ENCODE measurements at regions not wholly inside any gene's neighbourhood (a gene's known extent, or its start where the extent isn't known, plus 50 kb on each side); places are given as distances from the start of the nearest gene placed in this dataset.

DNA sequence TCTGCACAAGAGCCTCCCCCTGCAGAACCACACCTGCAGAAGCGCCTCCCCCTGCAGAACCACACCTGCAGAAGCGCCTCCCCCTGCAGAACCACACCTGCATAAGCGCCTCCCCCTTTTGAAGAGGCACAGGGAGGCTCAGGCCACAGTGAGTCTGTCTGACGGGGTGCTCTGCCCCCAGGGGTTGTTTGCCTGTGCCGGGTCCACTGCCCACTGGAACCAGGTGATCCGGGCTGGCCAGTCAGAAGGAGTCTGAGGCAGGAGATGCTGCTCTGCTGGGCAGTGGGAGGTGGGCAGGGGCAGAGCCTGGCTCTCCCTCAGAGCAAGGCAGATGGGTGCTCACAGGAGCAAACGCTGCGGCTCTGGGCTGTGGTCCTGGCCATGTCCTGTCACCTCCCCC is 60.8 kb upstream of the RNU6ATAC start:
- H3K36me3 ChIP-seq (ENCODE audit: control insufficient read depth in 4 of 4, insufficient read depth in 4 of 4, low read length in 4 of 4), result no peaks in the 10 kb centered on the region
- ATAC-seq (ENCODE audit: insufficient read depth, low FRiP score) (no peak), DNase-seq (peak in 1 of 3 donors; percentile 7)
- no peak overlapping the region for H3K27ac ChIP-seq (ENCODE audit: low read depth in 1 of 2, low read length in 1 of 2)
- TF ChIP-seq CTCF (IDR thresholded peaks at IDR 0.05; ENCODE audit: control extremely low read depth, extremely low read depth), result no peak
- no peaks in the 10 kb centered on the region for H3K27me3 ChIP-seq (ENCODE audit: control insufficient read depth in 3 of 3, insufficient read depth in 3 of 3, low read length in 2 of 3)
- no peaks in the 10 kb centered on the region for H3K9me3 ChIP-seq (ENCODE audit: control insufficient read depth in 4 of 4, insufficient read depth in 3 of 4, low read length in 3 of 4)
- H3K4me3 ChIP-seq, result no peak overlapping the region
- H3K4me1 ChIP-seq (ENCODE audit: control insufficient read depth in 5 of 5, insufficient read depth in 5 of 5, low read length in 5 of 5), result peaks cover 0 to 34% (median 4%) of the 10 kb centered on the region in 5 donors
- no peak overlapping the region for H3K9ac ChIP-seq (ENCODE audit: insufficient read depth in 1 of 2, low read length in 2 of 2)
- WGBS, 2 donors, result 89 to 91% methylated on average over 8 of the region's 8 CpGs

DNA sequence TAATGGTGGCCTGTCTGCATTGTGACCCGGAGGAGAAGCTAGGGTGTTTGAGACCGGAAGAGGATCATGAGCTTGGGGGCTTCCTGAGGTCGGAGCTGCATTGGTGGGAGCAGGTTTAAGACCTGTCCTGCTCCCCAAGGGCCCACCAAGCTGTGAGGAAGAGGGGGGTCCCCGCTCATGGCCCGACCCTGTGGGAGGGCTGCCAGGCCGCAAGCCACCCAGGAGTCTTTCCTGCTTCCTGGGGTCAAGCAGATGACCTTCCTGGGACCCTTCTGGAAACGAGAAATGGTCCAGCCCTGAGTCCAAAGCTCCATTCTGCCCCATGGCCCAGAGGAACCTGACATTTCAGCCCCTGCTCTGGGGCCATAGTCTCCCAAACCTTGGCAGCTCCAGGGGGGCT is 61.5 kb upstream of the RNU6ATAC start:
- no peak overlapping the region for H3K27ac ChIP-seq (ENCODE audit: low read depth in 1 of 2, low read length in 1 of 2)
- 68 to 80% methylated on average over 7 of the region's 7 CpGs for WGBS, 2 donors
- TF ChIP-seq CTCF (IDR thresholded peaks at IDR 0.05; ENCODE audit: control extremely low read depth, extremely low read depth), result no peak
- peaks cover 0 to 38% (median 9%) of the 10 kb centered on the region in 5 donors for H3K4me1 ChIP-seq (ENCODE audit: control insufficient read depth in 5 of 5, insufficient read depth in 5 of 5, low read length in 5 of 5)
- no peaks in the 10 kb centered on the region for H3K9me3 ChIP-seq (ENCODE audit: control insufficient read depth in 4 of 4, insufficient read depth in 3 of 4, low read length in 3 of 4)
- no peaks in the 10 kb centered on the region for H3K27me3 ChIP-seq (ENCODE audit: control insufficient read depth in 3 of 3, insufficient read depth in 3 of 3, low read length in 2 of 3)
- DNase-seq (no peak), ATAC-seq (ENCODE audit: insufficient read depth, low FRiP score) (no peak)
- H3K4me3 ChIP-seq, result no peak overlapping the region
- no peak overlapping the region for H3K9ac ChIP-seq (ENCODE audit: insufficient read depth in 1 of 2, low read length in 2 of 2)
- no peaks in the 10 kb centered on the region for H3K36me3 ChIP-seq (ENCODE audit: control insufficient read depth in 4 of 4, insufficient read depth in 4 of 4, low read length in 4 of 4)

DNA sequence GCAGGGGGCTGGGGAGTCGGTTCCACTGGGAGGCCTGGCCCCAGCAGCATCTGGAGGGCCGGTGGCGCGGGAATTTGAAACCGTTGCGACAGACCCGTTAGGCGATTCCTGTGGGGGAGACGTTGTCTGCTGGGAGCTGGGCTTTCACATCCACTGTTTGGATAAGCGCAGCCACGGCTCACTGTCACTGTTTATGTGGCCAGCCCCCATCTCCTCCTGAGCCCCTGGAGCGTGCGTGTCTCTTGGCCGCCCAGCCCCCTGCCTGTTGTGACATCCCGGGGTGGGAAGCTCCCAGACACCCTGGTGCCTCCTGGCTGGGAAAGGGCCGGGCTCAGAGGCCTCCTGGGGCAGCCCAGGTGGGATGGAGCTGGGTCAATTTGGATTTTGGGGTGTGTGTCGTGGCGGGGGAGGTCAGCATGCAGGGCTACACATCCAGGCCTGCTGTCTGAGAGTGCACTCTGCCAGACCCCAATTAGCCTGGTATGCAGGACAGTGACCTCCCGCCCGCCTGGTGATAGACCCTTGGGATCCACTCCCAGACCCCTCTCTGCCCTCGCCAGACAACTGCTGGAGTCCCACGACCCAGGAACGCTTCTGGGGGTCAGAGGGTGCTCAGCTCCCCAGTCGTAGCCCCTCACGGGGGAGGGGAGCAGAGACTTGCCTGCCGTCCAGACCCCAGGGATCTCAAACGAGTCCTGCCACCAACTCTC is 62.0 kb upstream of the RNU6ATAC start:
- Histone ChIP-seq H3K4me3 (no peak overlapping the region), H3K4me1 (ENCODE audit: control insufficient read depth in 5 of 5, insufficient read depth in 5 of 5, low read length in 5 of 5) (peaks cover 0 to 44% (median 9%) of the 10 kb centered on the region in 5 donors), H3K9me3 (ENCODE audit: control insufficient read depth in 4 of 4, insufficient read depth in 3 of 4, low read length in 3 of 4) (no peaks in the 10 kb centered on the region), H3K36me3 (ENCODE audit: control insufficient read depth in 4 of 4, insufficient read depth in 4 of 4, low read length in 4 of 4) (no peaks in the 10 kb centered on the region), H3K27me3 (ENCODE audit: control insufficient read depth in 3 of 3, insufficient read depth in 3 of 3, low read length in 2 of 3) (no peaks in the 10 kb centered on the region), H3K27ac (ENCODE audit: low read depth in 1 of 2, low read length in 1 of 2) (no peak overlapping the region), H3K9ac (ENCODE audit: insufficient read depth in 1 of 2, low read length in 2 of 2) (no peak overlapping the region)
- ATAC-seq (ENCODE audit: insufficient read depth, low FRiP score) (no peak), DNase-seq (peak; percentile 89 to 92 (median 91))
- no peak for TF ChIP-seq CTCF (IDR thresholded peaks at IDR 0.05; ENCODE audit: control extremely low read depth, extremely low read depth)
- 50 to 68% methylated on average over 27 of the region's 27 CpGs for WGBS, 2 donors
